Keratinocyte (primary cell): ENCODE measurements at regions not wholly inside any gene's neighbourhood (a gene's known extent, or its start where the extent isn't known, plus 50 kb on each side); places are given as distances from the start of the nearest gene placed in this dataset.

Source experiments
- DNase-seq: peaks from one replicate; pipeline ENCODE4 v3.0.0-alpha.2; 2011; ENCODE audit warnings: low read depth, missing footprints, low spot score
- FAIRE-seq: peaks from 2 replicates; lab custom pipeline; 2011; peaks lifted over from hg19 to GRCh38; lab: Jason Lieb, UNC
- H2AFZ ChIP-seq: 2 replicates; pipeline ENCODE4 v1.6.0; 2012; ENCODE audit warnings: low read length, control low read depth, inconsistent platforms; ENCODE audit not compliant: control insufficient read depth
- H3K27ac ChIP-seq: 2 replicates; pipeline ENCODE4 v1.5.1; 2011; ENCODE audit warnings: low read length; ENCODE audit not compliant: control insufficient read depth, insufficient read depth
- H3K27me3 ChIP-seq: 3 replicates; pipeline ENCODE4 v1.6.0; 2011; ENCODE audit warnings: low read length; ENCODE audit not compliant: control insufficient read depth, insufficient read depth; ENCODE audit errors: extremely low read depth
- H3K36me3 ChIP-seq, 2 experiments: 2 replicates in 1 of 2; 3 replicates in 1 of 2; pipeline ENCODE4 v1.5.1; 2011; ENCODE audit warnings: low read length in 2 of 2, mild to moderate bottlenecking in 1 of 2; ENCODE audit not compliant: control insufficient read depth in 2 of 2, insufficient read depth in 2 of 2; ENCODE audit errors: extremely low read depth in 1 of 2
- H3K4me1 ChIP-seq: 3 replicates; pipeline ENCODE4 v1.5.1; 2011; ENCODE audit warnings: low read length; ENCODE audit not compliant: control insufficient read depth, insufficient read depth; ENCODE audit errors: extremely low read depth
- H3K4me2 ChIP-seq: 3 replicates; pipeline ENCODE4 v1.6.0; 2011; ENCODE audit warnings: low read depth, low read length; ENCODE audit not compliant: control insufficient read depth, insufficient read depth; ENCODE audit errors: extremely low read depth
- H3K4me3 ChIP-seq, 3 experiments: fragments of 200-600 bp in 1 of 3; sonication (generic) in 1 of 3; 2 replicates in 2 of 3; 3 replicates in 1 of 3; pipeline ENCODE4 v1.5.1; 2011 to 2016; ENCODE audit warnings: low read length in 3 of 3, mild to moderate bottlenecking in 3 of 3, control low read depth in 2 of 3, inconsistent platforms in 1 of 3, low read depth in 1 of 3, mixed read lengths in 1 of 3, mixed run types in 1 of 3, moderate library complexity in 1 of 3; ENCODE audit not compliant: control insufficient read depth in 2 of 3, insufficient read depth in 2 of 3; ENCODE audit errors: extremely low read depth in 1 of 3
- H3K79me2 ChIP-seq: 2 replicates; pipeline ENCODE4 v1.6.0; 2012; ENCODE audit warnings: low read length; ENCODE audit not compliant: control insufficient read depth, insufficient read depth
- H3K9ac ChIP-seq: 3 replicates; pipeline ENCODE4 v1.6.0; 2011; ENCODE audit warnings: low read length; ENCODE audit not compliant: control insufficient read depth, insufficient read depth; ENCODE audit errors: extremely low read depth
- H3K9me1 ChIP-seq: 3 replicates; pipeline ENCODE4 v1.6.0; 2011; ENCODE audit warnings: low read length; ENCODE audit not compliant: control insufficient read depth, insufficient read depth; ENCODE audit errors: extremely low read depth
- H3K9me3 ChIP-seq: 2 replicates; pipeline ENCODE4 v1.5.1; 2012; ENCODE audit warnings: low read depth, low read length; ENCODE audit not compliant: control insufficient read depth
- H4K20me1 ChIP-seq: 3 replicates; pipeline ENCODE4 v1.6.0; 2011; ENCODE audit warnings: low read length; ENCODE audit not compliant: control insufficient read depth, insufficient read depth; ENCODE audit errors: extremely low read depth
- CTCF ChIP-seq, 3 experiments: IDR thresholded peaks in 1 of 3; conservative IDR thresholded peaks in 1 of 3; optimal IDR thresholded peaks in 1 of 3; 2 replicates in 2 of 3; 3 replicates in 1 of 3; pipeline versions ENCODE3 to v1.5.1; 2011; ENCODE audit warnings: low read length in 3 of 3, mild to moderate bottlenecking in 3 of 3, moderate library complexity in 2 of 3, control low read depth in 1 of 3, inconsistent platforms in 1 of 3; ENCODE audit not compliant: insufficient read depth in 2 of 3; ENCODE audit errors: extremely low read depth in 1 of 3
- EZH2 ChIP-seq: IDR thresholded peaks from one replicate; pipeline ENCODE4 v1.6.1; 2012; ENCODE audit warnings: inconsistent platforms, mild to moderate bottlenecking, low read length, moderate library complexity
- dilution Hi-C: fragments of 300-500 bp; cut with MboI; formaldehyde crosslinking; loops from one replicate; pipeline ENCODE4 v1.7.0; 2020; ENCODE audit warnings: low sequenced_read_pairs; ENCODE audit not compliant: extremely low pct_ligation_motif_present

- no peak for DNase-seq
- Histone ChIP-seq H2AFZ (no peak overlapping the region), H3K9me1 (no peaks in the 10 kb centered on the region), H3K4me2 (no peak overlapping the region), H3K79me2 (no peaks in the 10 kb centered on the region), H3K4me1 (no peaks in the 10 kb centered on the region), H3K9ac (no peak overlapping the region), H3K27ac (no peak overlapping the region), H3K27me3 (peaks cover 3% of the 10 kb centered on the region), H3K36me3 (no peaks in the 10 kb centered on the region), H3K4me3 (no peak overlapping the region), H3K9me3 (no peaks in the 10 kb centered on the region), H4K20me1 (no peaks in the 10 kb centered on the region)
- TF ChIP-seq CTCF (optimal IDR thresholded peaks at IDR 0.05 in 1 of 3, IDR thresholded peaks at IDR 0.05 in 1 of 3, conservative IDR thresholded peaks at IDR 0.05 in 1 of 3; ENCODE audit: extremely low read depth in 1 of 3, insufficient read depth in 2 of 3, low read length in 3 of 3) (no peak), EZH2 (no peak)
- dilution Hi-C loops: no loop called here
- FAIRE-seq: no peak
Observed at GRCh38 chr15:88749699-88750098, 53.5 kb upstream of the ACAN start.

- H3K4me1 ChIP-seq: no peaks in the 10 kb centered on the region
- FAIRE-seq (no peak), DNase-seq (no peak)
- H3K9me1 ChIP-seq: no peaks in the 10 kb centered on the region
- H3K36me3 ChIP-seq: no peaks in the 10 kb centered on the region
- H3K4me3 ChIP-seq: no peak overlapping the region
- H4K20me1 ChIP-seq: no peaks in the 10 kb centered on the region
- H2AFZ ChIP-seq: no peak overlapping the region
- no peaks in the 10 kb centered on the region for H3K79me2 ChIP-seq
- no peak overlapping the region for H3K27ac ChIP-seq
- dilution Hi-C loops: no loop called here
- H3K27me3 ChIP-seq: no peaks in the 10 kb centered on the region
- TF ChIP-seq CTCF (optimal IDR thresholded peaks at IDR 0.05 in 1 of 3, IDR thresholded peaks at IDR 0.05 in 1 of 3, conservative IDR thresholded peaks at IDR 0.05 in 1 of 3; ENCODE audit: extremely low read depth in 1 of 3, insufficient read depth in 2 of 3, low read length in 3 of 3): no peak
- no peaks in the 10 kb centered on the region for H3K9me3 ChIP-seq
- no peak overlapping the region for H3K9ac ChIP-seq
- H3K4me2 ChIP-seq: no peak overlapping the region
Observed at GRCh38 chr15:88752501-88752900, 50.7 kb upstream of the ACAN start.
